GM19025 (cell line): ENCODE measurements at regions not wholly inside any gene's neighbourhood (a gene's known extent, or its start where the extent isn't known, plus 50 kb on each side); places are given as distances from the start of the nearest gene placed in this dataset.
"Not testable (repeated sequence)": the region's sequence is repeated elsewhere in the genome, so short reads cannot be mapped to it uniquely, and the experiment has no call there.

Experiments
- ATAC-seq: cut with Tn5 transposase; IDR thresholded peaks from one replicate; pipeline ENCODE4 v1.9.1; 2021; ENCODE audit warnings: mild to moderate bottlenecking, low read depth, moderate library complexity; ENCODE audit not compliant: unreplicated experiment

GRCh38 chr13:62544928-62545327, 1129.3 kb upstream of the PCDH20 start:
- ATAC-seq = no peak

- ATAC-seq = no peak
Measured at GRCh38 chr13:62537593-62537992, 1121.9 kb upstream of the PCDH20 start.

- no peak for ATAC-seq
Measured at GRCh38 chr13:62525652-62526051, 1110.0 kb upstream of the PCDH20 start.

GRCh38 chr13:62524498-62524897, 1108.8 kb upstream of the PCDH20 start:
- ATAC-seq = peak; percentile 21

GRCh38 chr13:62524061-62524460, 1108.4 kb upstream of the PCDH20 start:
- peak; percentile 70 for ATAC-seq

GRCh38 chr13:62512194-62513141, 1096.8 kb upstream of the PCDH20 start:
- peak; percentile 77 for ATAC-seq

GRCh38 chr13:62510906-62511655, 1095.4 kb upstream of the PCDH20 start:
- peak; percentile 47 for ATAC-seq

GRCh38 chr13:62502588-62502987, 1086.9 kb upstream of the PCDH20 start:
- no peak for ATAC-seq

- ATAC-seq = no peak
Measured at GRCh38 chr13:62489731-62490130, 1074.1 kb upstream of the PCDH20 start.

GRCh38 chr13:62483774-62484173, 1068.1 kb upstream of the PCDH20 start:
- no peak for ATAC-seq

GRCh38 chr13:62482351-62482750, 1066.7 kb upstream of the PCDH20 start:
- no peak for ATAC-seq

GRCh38 chr13:62473944-62474237, 1058.2 kb upstream of the PCDH20 start:
- no peak for ATAC-seq

- no peak for ATAC-seq
Measured at GRCh38 chr13:62473190-62473943, 1057.7 kb upstream of the PCDH20 start.

GRCh38 chr13:62453761-62454160, 1038.1 kb upstream of the PCDH20 start:
- ATAC-seq = no peak

GRCh38 chr13:62450759-62451158, 1035.1 kb upstream of the PCDH20 start:
- ATAC-seq = no peak

- not testable (repeated sequence) for ATAC-seq
Measured at GRCh38 chr13:62447771-62448382, 1032.2 kb upstream of the PCDH20 start.

GRCh38 chr13:62444805-62445204, 1029.2 kb upstream of the PCDH20 start:
- ATAC-seq = no peak

- no peak for ATAC-seq
Measured at GRCh38 chr13:62434081-62434480, 1018.4 kb upstream of the PCDH20 start.

GRCh38 chr13:62433660-62434059, 1018.0 kb upstream of the PCDH20 start:
- no peak for ATAC-seq

GRCh38 chr13:62432906-62433305, 1017.3 kb upstream of the PCDH20 start:
- ATAC-seq = no peak

- no peak for ATAC-seq
Measured at GRCh38 chr13:62432295-62432694, 1016.6 kb upstream of the PCDH20 start.
